HG02798 (cell line): ENCODE measurements at regions not wholly inside any gene's neighbourhood (a gene's known extent, or its start where the extent isn't known, plus 50 kb on each side); places are given as distances from the start of the nearest gene placed in this dataset.

Experiments used
- ATAC-seq: cut with Tn5 transposase; IDR thresholded peaks from one replicate; pipeline ENCODE4 v1.9.1; 2021; ENCODE audit warnings: mild to moderate bottlenecking; ENCODE audit not compliant: unreplicated experiment, poor library complexity

- no peak for ATAC-seq
These were observed 234.5 kb upstream of the SLC24A2 start for GRCh38 chr9:20023210-20023905.

DNA sequence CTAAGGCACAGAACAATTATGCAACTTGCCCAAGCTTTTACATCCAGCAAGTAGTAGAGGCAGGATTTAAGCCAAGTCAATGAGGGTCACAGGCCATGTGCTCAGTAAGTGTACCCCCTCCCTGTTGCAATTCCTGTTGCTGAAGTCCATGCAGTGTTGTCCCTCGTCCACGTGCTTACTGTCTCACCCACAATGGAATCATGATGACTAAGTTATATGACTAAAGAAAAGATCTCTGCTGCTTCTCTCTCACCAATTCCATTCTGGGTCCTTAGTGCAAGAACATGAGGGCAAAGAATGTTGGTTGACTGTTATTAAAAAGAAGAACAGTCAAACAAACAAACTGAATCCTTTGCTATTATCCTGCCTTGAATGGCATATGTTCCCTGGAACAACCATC, 233.6 kb upstream of the SLC24A2 start:
- ATAC-seq, result no peak

GRCh38 chr9:20016611-20017010, 227.8 kb upstream of the SLC24A2 start:
- ATAC-seq, result no peak

- ATAC-seq, result peak; percentile 60
These were observed 226.6 kb upstream of the SLC24A2 start for GRCh38 chr9:20015427-20015931.

- no peak for ATAC-seq
These were observed 225.3 kb upstream of the SLC24A2 start for GRCh38 chr9:20014168-20014567.

DNA sequence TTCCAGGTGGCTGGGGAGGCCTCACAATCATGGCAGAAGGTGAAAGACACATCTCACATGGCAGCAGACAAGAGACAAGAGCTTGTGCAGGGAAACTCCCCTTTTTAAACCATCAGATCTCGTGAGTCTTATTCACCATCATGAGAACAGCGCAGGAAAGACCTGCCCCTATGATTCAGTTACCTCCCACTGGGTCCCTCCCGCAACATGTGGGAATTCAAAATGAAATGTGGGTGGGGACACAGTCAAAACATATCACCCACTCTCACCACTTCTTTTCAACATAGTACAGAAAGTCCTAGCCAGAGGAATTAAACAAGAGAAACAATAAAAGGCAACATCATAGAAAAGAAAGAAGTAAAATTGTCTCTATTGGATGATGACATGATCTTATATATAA, 223.4 kb upstream of the SLC24A2 start:
- no peak for ATAC-seq

DNA sequence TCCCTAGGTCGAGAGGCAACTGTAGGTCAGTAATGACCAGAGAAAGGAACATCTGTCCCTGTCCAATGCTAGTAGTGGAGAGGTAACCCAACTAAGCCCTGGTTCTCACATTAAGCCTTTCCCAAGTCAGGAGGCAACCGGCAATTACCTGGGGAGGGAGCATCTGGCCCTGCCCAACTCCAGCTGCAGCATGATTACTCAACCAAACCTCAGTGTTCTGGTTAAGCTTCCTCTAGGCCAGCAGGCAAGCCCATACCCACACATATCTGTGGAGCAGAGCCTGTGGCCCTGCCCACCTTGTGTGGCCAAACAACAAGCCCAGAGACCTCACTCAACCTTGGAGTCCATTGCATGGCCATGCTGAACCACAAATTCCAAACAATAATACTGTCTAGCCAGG, 220.8 kb upstream of the SLC24A2 start:
- ATAC-seq, result no peak

DNA sequence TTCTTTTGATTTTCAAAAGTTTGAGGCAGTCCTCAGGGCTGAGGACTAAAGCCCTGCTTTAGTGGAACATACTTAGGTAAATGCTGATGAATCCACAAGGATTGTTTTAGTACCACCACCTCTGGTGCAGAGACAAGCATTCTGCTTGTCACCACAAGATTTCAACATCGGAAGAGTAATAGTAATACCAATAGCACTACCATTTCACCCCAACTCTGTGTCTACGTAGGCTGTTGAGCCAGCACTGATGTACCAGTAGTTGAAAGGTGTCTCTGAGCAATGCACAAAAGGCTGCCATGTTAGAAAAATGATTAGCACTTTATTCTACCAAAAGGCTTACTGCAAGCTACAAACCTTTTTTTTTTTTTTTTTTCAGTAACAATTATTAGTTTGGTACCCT, 213.2 kb upstream of the SLC24A2 start:
- ATAC-seq, result no peak

GRCh38 chr9:20001058-20001457, 212.2 kb upstream of the SLC24A2 start:
- ATAC-seq, result no peak

GRCh38 chr9:19999491-20000057, 210.7 kb upstream of the SLC24A2 start:
- peak; percentile 87 for ATAC-seq

GRCh38 chr9:19998823-19999455, 210.1 kb upstream of the SLC24A2 start:
- peak; percentile 43 for ATAC-seq

GRCh38 chr9:19998153-19998552, 209.3 kb upstream of the SLC24A2 start:
- ATAC-seq, result no peak

DNA sequence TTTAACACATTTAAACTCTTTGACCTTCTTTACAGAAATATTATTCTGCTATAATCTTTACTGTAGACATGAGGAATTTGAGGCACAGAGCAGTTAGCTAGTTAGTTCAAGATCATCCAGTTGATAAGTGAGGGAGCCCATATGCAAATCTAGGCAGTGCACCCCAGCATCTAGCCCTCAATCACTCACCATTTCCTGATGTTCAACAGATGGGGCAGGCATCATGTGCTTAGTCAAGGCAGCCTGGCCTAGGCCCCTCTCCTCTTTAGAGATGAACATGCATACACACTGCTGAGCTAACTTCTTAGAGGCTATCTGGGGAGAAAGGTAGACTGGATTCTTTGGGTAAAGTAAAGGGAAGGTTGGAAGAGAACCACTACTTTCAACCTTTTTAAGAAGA, 206.8 kb upstream of the SLC24A2 start:
- no peak for ATAC-seq

DNA sequence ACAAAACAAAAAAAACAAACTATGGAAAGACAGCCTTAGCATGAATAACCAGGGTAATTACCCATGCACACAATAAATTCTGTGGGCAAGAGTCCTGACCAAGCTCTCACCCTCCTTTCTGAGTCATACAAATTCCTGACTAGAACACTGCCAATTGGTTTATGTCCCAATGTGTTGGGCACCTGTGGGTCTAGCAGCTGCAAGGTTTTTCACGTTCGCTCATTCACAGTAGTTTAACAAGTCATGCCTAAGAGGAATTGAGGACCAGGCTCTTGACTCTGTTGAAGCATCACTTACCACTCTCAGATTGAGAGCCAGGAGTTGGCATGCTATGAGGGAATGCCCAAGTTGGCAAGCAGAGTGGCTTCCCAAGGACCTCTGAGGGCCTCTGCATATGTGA, 205.5 kb upstream of the SLC24A2 start:
- ATAC-seq, result no peak

DNA sequence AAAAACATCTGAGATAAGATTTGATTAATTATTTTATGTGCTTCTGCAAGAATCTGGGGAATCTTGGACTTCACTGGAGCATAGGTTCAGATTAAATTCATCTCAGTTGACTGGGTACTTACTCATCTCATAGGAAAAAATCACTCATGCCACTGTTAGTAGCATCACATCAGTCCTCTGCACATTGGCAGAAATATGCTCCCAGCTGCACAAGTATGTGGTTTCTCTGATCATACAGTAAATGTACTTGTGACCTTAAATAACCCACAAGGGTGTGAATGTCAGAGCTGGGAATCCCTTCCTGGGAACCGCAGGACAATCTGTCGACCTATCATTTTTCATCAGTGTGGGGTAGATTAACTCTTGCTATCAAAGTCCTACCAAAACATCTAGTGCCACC, 203.7 kb upstream of the SLC24A2 start:
- ATAC-seq, result no peak

- ATAC-seq, result no peak
These were observed 200.4 kb upstream of the SLC24A2 start for GRCh38 chr9:19989213-19989612.

DNA sequence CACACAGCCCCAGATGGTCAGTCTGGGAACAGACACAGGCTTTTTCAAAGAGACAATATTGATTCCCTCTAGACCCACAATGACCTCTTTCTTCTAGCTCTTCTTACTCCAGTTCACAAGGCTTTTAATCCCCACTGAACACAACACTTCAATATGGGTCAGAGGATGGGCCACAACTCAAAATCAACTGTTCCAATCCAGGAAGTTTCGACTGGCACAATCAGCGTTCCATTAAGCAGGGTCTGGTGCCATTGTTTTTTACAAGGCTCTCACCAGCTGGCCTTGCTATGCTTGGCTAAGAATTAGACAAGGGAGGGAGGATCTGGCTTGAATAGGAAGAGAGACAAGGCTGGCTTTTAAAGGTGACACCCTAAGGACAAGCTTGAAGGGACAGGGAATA, 199.4 kb upstream of the SLC24A2 start:
- no peak for ATAC-seq

- ATAC-seq, result no peak
These were observed 196.2 kb upstream of the SLC24A2 start for GRCh38 chr9:19985081-19985480.

DNA sequence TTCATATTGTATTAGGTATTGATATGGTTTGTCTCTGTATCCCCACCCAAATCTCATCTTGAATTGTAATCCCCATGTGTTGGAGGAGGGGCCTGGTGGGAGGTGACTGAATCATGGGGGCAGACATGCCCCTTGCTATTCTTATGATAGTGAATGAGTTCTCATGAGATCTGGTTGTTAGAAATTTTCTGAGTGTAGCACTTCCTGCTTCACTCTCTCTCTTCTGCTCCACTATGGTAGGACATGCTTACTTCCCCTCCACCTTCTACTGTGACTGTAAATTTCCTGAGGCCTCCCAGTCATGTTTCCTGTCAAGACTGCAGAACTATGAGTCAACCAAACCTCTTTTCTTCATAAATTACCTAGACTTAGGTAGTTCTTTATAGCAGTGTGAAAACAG, 187.4 kb upstream of the SLC24A2 start:
- no peak for ATAC-seq

DNA sequence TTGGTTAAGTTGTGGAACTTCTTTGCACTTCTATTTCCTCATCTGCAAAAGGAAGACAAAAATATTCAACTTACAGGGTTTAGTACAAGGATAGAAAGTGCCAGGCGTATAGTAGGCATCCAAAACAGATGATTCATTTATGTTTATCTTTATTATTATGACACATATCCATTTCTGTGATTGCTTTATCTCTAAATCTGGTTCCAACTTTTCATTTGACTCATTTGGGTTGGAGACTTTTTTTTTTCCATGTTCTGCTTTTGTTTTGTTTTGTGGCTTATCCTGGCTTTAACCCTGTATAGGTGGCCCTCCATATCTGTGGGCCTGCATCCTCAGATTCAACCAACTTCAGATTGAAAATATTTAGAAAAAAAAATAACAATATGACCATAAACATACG, 186.7 kb upstream of the SLC24A2 start:
- ATAC-seq, result no peak

- no peak for ATAC-seq
These were observed 180.9 kb upstream of the SLC24A2 start for GRCh38 chr9:19969721-19970120.
